ENCODE measurements at regions not wholly inside any gene's neighbourhood (a gene's known extent, or its start where the extent isn't known, plus 50 kb on each side); places are given as distances from the start of the nearest gene placed in this dataset.

DNA sequence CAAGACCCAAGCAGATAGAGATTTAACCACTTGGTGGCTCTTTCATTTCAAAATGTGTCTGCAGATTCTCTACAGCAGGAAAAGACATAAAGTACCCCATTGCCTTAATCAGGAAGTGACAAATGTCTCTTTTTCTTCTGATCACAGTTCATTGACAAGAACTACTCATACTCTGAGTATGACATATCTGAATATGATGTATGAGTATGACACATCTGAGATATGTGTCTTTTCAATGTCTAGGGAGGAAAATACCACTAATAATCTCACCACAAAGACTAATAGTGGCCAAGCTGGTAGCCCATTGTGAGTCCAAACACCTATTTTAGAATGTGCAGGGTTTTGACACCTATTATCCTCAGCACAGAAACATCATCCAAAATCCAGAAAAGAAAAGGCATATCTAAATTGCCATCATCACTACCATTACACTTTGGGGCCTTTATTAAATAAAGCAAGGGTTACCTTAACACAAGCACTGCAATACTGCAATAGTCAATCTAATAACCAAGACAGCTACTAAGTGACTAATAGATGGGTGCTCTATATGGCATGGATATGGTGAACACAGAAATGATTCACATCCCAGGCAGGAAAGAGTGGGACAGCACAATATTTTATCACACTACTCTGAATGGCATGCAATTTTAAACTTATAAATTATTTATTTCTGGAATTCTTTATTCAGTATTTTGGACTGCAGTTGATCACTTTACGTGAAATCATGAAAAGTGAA, 243.7 kb upstream of the FAR2 start:
- TF ChIP-seq, protein P1, sequence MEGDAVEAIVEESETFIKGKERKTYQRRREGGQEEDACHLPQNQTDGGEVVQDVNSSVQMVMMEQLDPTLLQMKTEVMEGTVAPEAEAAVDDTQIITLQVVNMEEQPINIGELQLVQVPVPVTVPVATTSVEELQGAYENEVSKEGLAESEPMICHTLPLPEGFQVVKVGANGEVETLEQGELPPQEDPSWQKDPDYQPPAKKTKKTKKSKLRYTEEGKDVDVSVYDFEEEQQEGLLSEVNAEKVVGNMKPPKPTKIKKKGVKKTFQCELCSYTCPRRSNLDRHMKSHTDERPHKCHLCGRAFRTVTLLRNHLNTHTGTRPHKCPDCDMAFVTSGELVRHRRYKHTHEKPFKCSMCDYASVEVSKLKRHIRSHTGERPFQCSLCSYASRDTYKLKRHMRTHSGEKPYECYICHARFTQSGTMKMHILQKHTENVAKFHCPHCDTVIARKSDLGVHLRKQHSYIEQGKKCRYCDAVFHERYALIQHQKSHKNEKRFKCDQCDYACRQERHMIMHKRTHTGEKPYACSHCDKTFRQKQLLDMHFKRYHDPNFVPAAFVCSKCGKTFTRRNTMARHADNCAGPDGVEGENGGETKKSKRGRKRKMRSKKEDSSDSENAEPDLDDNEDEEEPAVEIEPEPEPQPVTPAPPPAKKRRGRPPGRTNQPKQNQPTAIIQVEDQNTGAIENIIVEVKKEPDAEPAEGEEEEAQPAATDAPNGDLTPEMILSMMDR (IDR thresholded peaks at IDR 0.05) = no peak
- TF ChIP-seq EZH2 (IDR thresholded peaks at IDR 0.05) (no peak), EZH2phosphoT487 (IDR thresholded peaks at IDR 0.05) (no peak)
